MM.1S (cell line): ENCODE measurements at regions not wholly inside any gene's neighbourhood (a gene's known extent, or its start where the extent isn't known, plus 50 kb on each side); places are given as distances from the start of the nearest gene placed in this dataset.

ENCODE experiments used
- EZH2phosphoT487 ChIP-seq: fragments of 300-600 bp; sonication (generic); IDR thresholded peaks from 2 replicates; pipeline ENCODE4 v1.6.1; 2018; ENCODE audit warnings: antibody characterized with exemption, low read length
- TF ChIP-seq, protein P1 (sequence below): fragments of 300-600 bp; sonication (generic); IDR thresholded peaks from 2 replicates; pipeline ENCODE4 v1.5.1; 2016; ENCODE audit warnings: antibody characterized with exemption, low read length, mixed read lengths

GRCh38 chr15:93811305-93811704 is 420.1 kb upstream of the MCTP2 start:
- no peak for TF ChIP-seq EZH2phosphoT487
- TF ChIP-seq, protein P1, sequence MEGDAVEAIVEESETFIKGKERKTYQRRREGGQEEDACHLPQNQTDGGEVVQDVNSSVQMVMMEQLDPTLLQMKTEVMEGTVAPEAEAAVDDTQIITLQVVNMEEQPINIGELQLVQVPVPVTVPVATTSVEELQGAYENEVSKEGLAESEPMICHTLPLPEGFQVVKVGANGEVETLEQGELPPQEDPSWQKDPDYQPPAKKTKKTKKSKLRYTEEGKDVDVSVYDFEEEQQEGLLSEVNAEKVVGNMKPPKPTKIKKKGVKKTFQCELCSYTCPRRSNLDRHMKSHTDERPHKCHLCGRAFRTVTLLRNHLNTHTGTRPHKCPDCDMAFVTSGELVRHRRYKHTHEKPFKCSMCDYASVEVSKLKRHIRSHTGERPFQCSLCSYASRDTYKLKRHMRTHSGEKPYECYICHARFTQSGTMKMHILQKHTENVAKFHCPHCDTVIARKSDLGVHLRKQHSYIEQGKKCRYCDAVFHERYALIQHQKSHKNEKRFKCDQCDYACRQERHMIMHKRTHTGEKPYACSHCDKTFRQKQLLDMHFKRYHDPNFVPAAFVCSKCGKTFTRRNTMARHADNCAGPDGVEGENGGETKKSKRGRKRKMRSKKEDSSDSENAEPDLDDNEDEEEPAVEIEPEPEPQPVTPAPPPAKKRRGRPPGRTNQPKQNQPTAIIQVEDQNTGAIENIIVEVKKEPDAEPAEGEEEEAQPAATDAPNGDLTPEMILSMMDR = no peak
